Osteoblast (primary cell): ENCODE measurements at regions not wholly inside any gene's neighbourhood (a gene's known extent, or its start where the extent isn't known, plus 50 kb on each side); places are given as distances from the start of the nearest gene placed in this dataset.

Experiments used
- DNase-seq: peaks from one replicate; pipeline ENCODE4 v3.0.0; 2011; ENCODE audit warnings: low spot score, mixed read lengths; ENCODE audit not compliant: insufficient read length; ENCODE audit errors: missing footprints
- H2AFZ ChIP-seq: 2 replicates; pipeline ENCODE4 v1.6.0; 2011; ENCODE audit warnings: mild to moderate bottlenecking, low read length
- H3K27ac ChIP-seq: 2 replicates; pipeline ENCODE4 v1.5.1; 2011; ENCODE audit warnings: mild to moderate bottlenecking, low read depth, low read length, moderate library complexity
- H3K27me3 ChIP-seq: 2 replicates; pipeline ENCODE4 v1.6.0; 2012; ENCODE audit warnings: mild to moderate bottlenecking, control low read depth, inconsistent platforms, low read length, moderate library complexity; ENCODE audit not compliant: insufficient read depth
- H3K36me3 ChIP-seq: 2 replicates; pipeline ENCODE4 v1.5.1; 2011; ENCODE audit warnings: mild to moderate bottlenecking, low read length, control low read depth, moderate library complexity; ENCODE audit not compliant: insufficient read depth
- H3K4me1 ChIP-seq: 2 replicates; pipeline ENCODE4 v1.5.1; 2011; ENCODE audit warnings: mild to moderate bottlenecking, low read length, control low read depth, moderate library complexity; ENCODE audit not compliant: insufficient read depth
- H3K4me2 ChIP-seq: 2 replicates; pipeline ENCODE4 v1.6.0; 2011; ENCODE audit warnings: mild to moderate bottlenecking, low read length; ENCODE audit not compliant: insufficient read depth
- H3K4me3 ChIP-seq: fragments of 200-600 bp; sonication (generic); 3 replicates; pipeline ENCODE4 v1.5.1; 2012; ENCODE audit warnings: mild to moderate bottlenecking, low read length, inconsistent platforms; ENCODE audit not compliant: insufficient read depth
- H3K79me2 ChIP-seq: 2 replicates; pipeline ENCODE4 v1.6.0; 2012; ENCODE audit warnings: mild to moderate bottlenecking, low read length, control low read depth, inconsistent platforms; ENCODE audit not compliant: insufficient read depth
- H3K9me3 ChIP-seq: 2 replicates; pipeline ENCODE4 v1.5.1; 2011; ENCODE audit warnings: low read depth, low read length, control low read depth
- H4K20me1 ChIP-seq: 2 replicates; pipeline ENCODE4 v1.6.0; 2012; ENCODE audit warnings: mild to moderate bottlenecking, low read length, control low read depth; ENCODE audit not compliant: insufficient read depth
- TF ChIP-seq, protein P1 (sequence below): IDR thresholded peaks from 2 replicates; pipeline ENCODE4 v1.5.1; 2011; ENCODE audit warnings: mild to moderate bottlenecking, low read depth, low read length, moderate library complexity; ENCODE audit errors: extremely low read depth

DNA sequence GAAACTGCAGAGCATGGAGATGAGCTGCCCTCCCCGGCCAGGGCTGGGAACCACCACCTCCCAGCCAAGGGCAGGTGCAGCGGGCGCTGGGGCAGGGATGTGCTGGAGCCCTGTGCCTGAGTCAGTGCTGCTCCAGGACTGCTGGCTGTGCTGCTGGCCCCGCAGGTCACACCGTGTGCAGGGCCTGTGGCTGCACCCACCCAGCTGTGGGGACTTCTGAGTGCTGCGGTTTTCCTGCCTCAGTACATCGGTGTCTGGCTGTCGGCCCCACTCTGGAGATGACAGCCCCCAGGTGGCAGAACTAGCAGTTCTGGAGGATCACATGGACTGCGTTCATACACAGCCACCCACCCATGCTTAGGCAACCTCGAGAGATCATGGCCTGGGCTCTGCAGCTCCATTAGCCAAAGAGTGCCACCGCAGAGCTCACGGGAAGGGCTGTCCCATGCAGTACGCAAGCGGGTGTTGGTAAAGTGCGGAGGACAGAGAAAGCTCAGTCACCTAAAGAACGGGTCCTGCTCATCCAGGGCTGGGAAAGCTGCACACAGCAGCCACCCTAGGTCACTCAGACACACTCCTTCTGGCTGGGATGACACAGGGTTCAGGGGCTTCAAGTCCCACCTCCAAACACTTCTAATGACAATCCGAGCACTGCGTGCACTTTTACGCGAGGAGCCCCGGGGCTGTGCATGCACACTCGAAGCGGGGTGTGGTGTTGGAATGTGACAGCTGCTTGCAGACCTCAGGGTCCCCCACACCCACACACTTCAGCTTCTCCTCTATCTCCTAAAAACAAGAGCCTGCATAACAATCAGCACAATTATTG is 198.1 kb upstream of the PPP2R2D start:
- H3K27ac ChIP-seq, result no peak overlapping the region
- no peaks in the 10 kb centered on the region for H3K9me3 ChIP-seq

DNA sequence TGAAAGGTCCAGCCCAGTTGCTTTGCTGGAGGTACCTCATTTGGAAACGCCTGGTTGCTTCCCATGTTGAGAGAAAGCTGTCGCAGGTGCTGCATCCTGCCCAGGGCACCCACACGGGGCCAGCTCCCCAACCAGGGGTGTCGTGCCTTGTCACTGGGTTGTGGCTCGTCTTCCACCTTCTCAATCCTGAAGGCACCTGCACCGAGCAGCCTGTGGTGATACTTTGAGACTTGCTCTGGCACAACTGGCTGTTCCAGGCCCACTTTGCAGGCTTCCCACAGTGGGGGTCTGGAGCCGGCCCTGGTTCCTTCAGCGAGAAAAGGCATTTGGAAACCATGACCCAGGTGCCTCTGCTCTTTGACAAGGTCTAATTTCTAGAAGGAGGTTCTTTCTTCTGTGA is 197.3 kb upstream of the PPP2R2D start:
- no peak for DNase-seq
- Histone ChIP-seq H3K9me3 (no peaks in the 10 kb centered on the region), H3K4me3 (no peak overlapping the region)

More for the DNA sequence above, 198.1 kb upstream of the PPP2R2D start:
- Histone ChIP-seq H3K79me2 (no peaks in the 10 kb centered on the region), H3K36me3 (no peaks in the 10 kb centered on the region), H3K4me1 (no peaks in the 10 kb centered on the region), H2AFZ (no peak overlapping the region), H3K4me3 (no peak overlapping the region), H3K27me3 (no peaks in the 10 kb centered on the region), H3K4me2 (no peak overlapping the region), H4K20me1 (no peaks in the 10 kb centered on the region)
- TF ChIP-seq, protein P1, sequence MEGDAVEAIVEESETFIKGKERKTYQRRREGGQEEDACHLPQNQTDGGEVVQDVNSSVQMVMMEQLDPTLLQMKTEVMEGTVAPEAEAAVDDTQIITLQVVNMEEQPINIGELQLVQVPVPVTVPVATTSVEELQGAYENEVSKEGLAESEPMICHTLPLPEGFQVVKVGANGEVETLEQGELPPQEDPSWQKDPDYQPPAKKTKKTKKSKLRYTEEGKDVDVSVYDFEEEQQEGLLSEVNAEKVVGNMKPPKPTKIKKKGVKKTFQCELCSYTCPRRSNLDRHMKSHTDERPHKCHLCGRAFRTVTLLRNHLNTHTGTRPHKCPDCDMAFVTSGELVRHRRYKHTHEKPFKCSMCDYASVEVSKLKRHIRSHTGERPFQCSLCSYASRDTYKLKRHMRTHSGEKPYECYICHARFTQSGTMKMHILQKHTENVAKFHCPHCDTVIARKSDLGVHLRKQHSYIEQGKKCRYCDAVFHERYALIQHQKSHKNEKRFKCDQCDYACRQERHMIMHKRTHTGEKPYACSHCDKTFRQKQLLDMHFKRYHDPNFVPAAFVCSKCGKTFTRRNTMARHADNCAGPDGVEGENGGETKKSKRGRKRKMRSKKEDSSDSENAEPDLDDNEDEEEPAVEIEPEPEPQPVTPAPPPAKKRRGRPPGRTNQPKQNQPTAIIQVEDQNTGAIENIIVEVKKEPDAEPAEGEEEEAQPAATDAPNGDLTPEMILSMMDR, result no peak
- DNase-seq, result no peak

DNA sequence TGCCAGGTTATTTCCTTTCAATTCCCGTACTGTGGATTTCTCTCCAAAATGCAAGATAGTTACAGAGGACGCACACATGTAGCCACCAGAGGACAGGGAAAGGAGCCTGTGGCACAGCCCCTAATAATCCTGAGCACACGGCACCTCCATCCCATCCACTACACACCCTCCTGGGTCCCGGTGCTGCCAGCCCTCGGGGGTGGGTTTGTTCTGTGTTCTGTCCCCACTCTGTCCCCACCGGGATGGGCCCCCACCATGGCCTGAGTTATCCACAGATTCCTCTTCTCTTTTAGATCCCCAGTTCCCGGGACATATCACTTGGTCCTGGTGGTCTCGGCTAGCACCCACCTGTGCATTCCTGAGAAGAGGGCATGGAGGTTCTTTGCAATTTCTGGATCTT is 196.9 kb upstream of the PPP2R2D start:
- Histone ChIP-seq H3K27ac (no peak overlapping the region), H3K4me3 (no peak overlapping the region), H3K4me1 (no peaks in the 10 kb centered on the region), H4K20me1 (no peaks in the 10 kb centered on the region), H3K9me3 (no peaks in the 10 kb centered on the region), H3K4me2 (no peak overlapping the region), H2AFZ (no peak overlapping the region), H3K79me2 (no peaks in the 10 kb centered on the region), H3K36me3 (no peaks in the 10 kb centered on the region), H3K27me3 (no peaks in the 10 kb centered on the region)
- TF ChIP-seq, protein P1, result no peak
- no peak for DNase-seq

More for the DNA sequence above, 197.3 kb upstream of the PPP2R2D start:
- H3K27ac ChIP-seq, result no peak overlapping the region
- H2AFZ ChIP-seq, result no peak overlapping the region
- no peaks in the 10 kb centered on the region for H3K4me1 ChIP-seq
- TF ChIP-seq, protein P1, result no peak
- no peaks in the 10 kb centered on the region for H3K27me3 ChIP-seq
- H3K36me3 ChIP-seq, result no peaks in the 10 kb centered on the region
- no peaks in the 10 kb centered on the region for H3K79me2 ChIP-seq
- H3K4me2 ChIP-seq, result no peak overlapping the region
- no peaks in the 10 kb centered on the region for H4K20me1 ChIP-seq

DNA sequence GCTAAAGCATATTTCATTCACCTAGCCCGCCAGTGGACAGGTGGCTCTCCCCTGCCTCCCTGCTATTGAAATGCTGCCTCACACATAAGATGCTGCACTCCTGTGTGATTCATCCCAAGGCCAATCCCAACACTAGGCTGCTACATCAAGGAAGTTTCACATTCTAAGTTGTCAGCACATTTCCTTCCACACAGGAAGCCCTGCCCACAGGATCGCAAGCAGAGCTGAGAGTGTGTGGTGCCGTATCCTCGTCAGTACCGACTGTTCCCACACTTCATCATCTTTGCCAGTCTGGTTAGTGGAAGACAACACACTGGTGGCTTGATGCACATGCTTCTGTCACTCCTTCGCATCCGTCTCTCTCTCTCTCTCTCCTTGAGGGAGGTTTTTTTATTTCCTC is 194.3 kb upstream of the PPP2R2D start:
- Histone ChIP-seq H2AFZ (no peak overlapping the region), H3K79me2 (no peaks in the 10 kb centered on the region), H3K4me2 (no peak overlapping the region), H4K20me1 (no peaks in the 10 kb centered on the region), H3K4me1 (no peaks in the 10 kb centered on the region), H3K27ac (no peak overlapping the region), H3K36me3 (no peaks in the 10 kb centered on the region), H3K4me3 (no peak overlapping the region), H3K27me3 (no peaks in the 10 kb centered on the region), H3K9me3 (no peaks in the 10 kb centered on the region)
- TF ChIP-seq, protein P1, result no peak
- no peak for DNase-seq
